Fibroblast of lung (primary cell): ENCODE measurements at regions not wholly inside any gene's neighbourhood (a gene's known extent, or its start where the extent isn't known, plus 50 kb on each side); places are given as distances from the start of the nearest gene placed in this dataset.

Experiments
- CTCF ChIP-seq, 2 donors: IDR thresholded peaks in 1 of 2; conservative IDR thresholded peaks in 1 of 2; 1 replicate in 1 of 2; 2 replicates in 1 of 2; pipeline ENCODE4 v1.5.1; 2011 to 2012; ENCODE audit warnings: low read length in 2 of 2, control low read depth in 1 of 2, inconsistent platforms in 1 of 2, low read depth in 1 of 2, mild to moderate bottlenecking in 1 of 2
- EZH2 ChIP-seq: IDR thresholded peaks from 2 replicates; pipeline ENCODE4 v1.5.1; 2012; ENCODE audit warnings: low read length, control low read depth, mild to moderate bottlenecking; ENCODE audit errors: missing control alignments

- TF ChIP-seq CTCF (conservative IDR thresholded peaks at IDR 0.05 in 1 of 2, IDR thresholded peaks at IDR 0.05 in 1 of 2; ENCODE audit: low read depth in 1 of 2, low read length in 2 of 2) (no peak), EZH2 (no peak)
Measured at GRCh38 chr1:70892930-70893329, 154.7 kb downstream of the PTGER3 start.
